ENCODE measurements at regions not wholly inside any gene's neighbourhood (a gene's known extent, or its start where the extent isn't known, plus 50 kb on each side); places are given as distances from the start of the nearest gene placed in this dataset.

DNA sequence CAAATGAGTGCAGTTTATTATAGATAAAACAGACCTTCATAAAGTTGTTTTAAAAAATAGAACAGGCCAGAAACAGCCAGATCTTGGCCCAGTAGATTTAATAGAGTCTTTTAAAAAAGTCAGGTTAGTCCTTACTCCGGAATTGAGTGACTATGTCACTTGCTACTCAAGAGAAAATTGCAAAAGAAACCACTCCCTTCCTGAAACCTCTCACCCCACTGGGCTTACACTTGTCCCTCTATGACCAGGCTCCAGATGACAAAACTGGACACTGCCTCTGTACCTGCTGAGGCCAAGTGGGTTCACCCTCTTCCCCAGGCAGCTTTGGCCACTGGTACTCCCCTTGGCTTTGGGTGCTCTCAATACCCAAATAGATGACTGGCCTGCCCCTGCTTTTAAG, 357.2 kb upstream of the TRPC7 start:
- no peak overlapping the region for H3K4me3 ChIP-seq (ENCODE audit: low read length)
- no peak for ATAC-seq
- H3K27ac ChIP-seq (ENCODE audit: low read length) = no peak overlapping the region
- no peaks in the 10 kb centered on the region for H3K9me3 ChIP-seq (ENCODE audit: control insufficient read depth, low read length)
- H3K4me1 ChIP-seq (ENCODE audit: control insufficient read depth, insufficient read depth, low read length) = no peaks in the 10 kb centered on the region
- 87% methylated on average over 1 of the region's 1 CpG for WGBS
- intact Hi-C loops (cut with DNase I) = no loop called here
- no peaks in the 10 kb centered on the region for H3K27me3 ChIP-seq (ENCODE audit: control insufficient read depth, insufficient read depth)
- no peak for DNase-seq

DNA sequence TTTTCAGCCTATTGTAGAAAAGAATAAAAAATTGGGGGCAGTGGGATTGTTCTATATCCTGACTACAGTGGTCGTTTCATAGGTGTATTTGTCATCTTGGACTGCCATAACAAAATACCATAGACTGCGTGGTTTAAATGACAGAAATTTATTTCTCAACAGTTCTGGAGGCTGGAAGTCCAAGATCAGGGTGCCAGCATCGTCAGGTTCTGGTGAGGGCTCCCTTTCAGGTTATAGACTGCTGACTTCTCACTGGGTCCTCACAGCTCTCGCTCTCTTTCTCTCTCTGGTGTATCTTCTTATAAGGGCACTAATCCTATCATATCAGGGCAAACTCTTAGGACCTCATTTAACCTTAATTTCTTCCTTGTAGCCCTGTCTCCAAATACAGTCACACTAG, 356.7 kb upstream of the TRPC7 start:
- no peak for ATAC-seq
- WGBS = 76% methylated on average over 4 of the region's 4 CpGs

DNA sequence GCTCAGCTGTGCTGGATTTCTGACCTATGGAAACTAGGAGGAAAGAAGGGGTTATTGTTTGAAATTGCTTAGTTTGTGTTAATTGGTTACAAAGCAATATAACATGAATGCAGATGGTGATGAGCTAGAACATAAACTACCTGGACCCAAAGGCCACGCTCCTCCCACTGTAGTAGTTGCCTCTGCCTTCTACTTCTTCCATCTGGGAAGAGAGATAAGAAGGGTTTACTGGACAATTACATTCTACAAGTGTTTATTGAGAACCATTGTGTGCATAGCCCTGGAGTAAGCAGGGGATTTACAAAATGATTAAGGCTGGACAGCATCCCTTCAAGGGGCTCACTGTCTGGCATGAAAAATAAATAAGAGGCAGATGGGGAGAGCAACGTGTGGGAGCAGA, 355.3 kb upstream of the TRPC7 start:
- intact Hi-C loops (cut with DNase I) = no loop called here
- whole genome bisulfite sequencing = 60% methylated on average over 2 of the region's 2 CpGs
- Histone ChIP-seq H3K4me1 (ENCODE audit: control insufficient read depth, insufficient read depth, low read length) (no peaks in the 10 kb centered on the region), H3K9me3 (ENCODE audit: control insufficient read depth, low read length) (no peaks in the 10 kb centered on the region), H3K27ac (ENCODE audit: low read length) (no peak overlapping the region), H3K4me3 (ENCODE audit: low read length) (no peak overlapping the region), H3K27me3 (ENCODE audit: control insufficient read depth, insufficient read depth) (no peaks in the 10 kb centered on the region)
- ATAC-seq (no peak), DNase-seq (no peak)

More for the DNA sequence above, 356.7 kb upstream of the TRPC7 start:
- intact Hi-C loops (cut with DNase I) = no loop called here
- Histone ChIP-seq H3K9me3 (ENCODE audit: control insufficient read depth, low read length) (no peaks in the 10 kb centered on the region), H3K27ac (ENCODE audit: low read length) (no peak overlapping the region), H3K27me3 (ENCODE audit: control insufficient read depth, insufficient read depth) (no peaks in the 10 kb centered on the region), H3K4me3 (ENCODE audit: low read length) (no peak overlapping the region), H3K4me1 (ENCODE audit: control insufficient read depth, insufficient read depth, low read length) (no peaks in the 10 kb centered on the region)
- DNase-seq = no peak

DNA sequence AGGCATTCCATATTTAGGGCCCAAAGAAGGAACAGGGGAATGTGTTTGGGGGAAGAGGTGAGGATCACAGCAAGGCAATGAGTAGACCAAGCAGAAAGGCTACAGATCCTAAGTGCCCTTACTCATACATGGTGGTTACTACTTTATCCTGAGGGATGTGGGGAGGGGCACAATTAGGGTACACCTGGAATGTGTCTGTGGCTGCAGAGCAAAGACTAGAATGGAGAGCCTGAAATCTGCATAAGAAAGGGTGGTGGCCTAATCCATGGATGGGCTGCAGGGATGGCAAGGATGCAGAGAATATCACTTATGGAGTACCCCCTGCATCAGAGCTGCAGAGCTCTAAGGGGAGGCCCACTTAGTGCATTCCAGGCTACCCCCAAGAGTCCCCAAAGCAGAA, 352.6 kb upstream of the TRPC7 start:
- H3K27me3 ChIP-seq (ENCODE audit: control insufficient read depth, insufficient read depth) = no peaks in the 10 kb centered on the region
- no peak overlapping the region for H3K4me3 ChIP-seq (ENCODE audit: low read length)
- H3K9me3 ChIP-seq (ENCODE audit: control insufficient read depth, low read length) = no peaks in the 10 kb centered on the region
- no peak overlapping the region for H3K27ac ChIP-seq (ENCODE audit: low read length)
- no peak for ATAC-seq
- DNase-seq = no peak
- intact Hi-C loops (cut with DNase I) = no loop called here
- H3K4me1 ChIP-seq (ENCODE audit: control insufficient read depth, insufficient read depth, low read length) = no peaks in the 10 kb centered on the region

DNA sequence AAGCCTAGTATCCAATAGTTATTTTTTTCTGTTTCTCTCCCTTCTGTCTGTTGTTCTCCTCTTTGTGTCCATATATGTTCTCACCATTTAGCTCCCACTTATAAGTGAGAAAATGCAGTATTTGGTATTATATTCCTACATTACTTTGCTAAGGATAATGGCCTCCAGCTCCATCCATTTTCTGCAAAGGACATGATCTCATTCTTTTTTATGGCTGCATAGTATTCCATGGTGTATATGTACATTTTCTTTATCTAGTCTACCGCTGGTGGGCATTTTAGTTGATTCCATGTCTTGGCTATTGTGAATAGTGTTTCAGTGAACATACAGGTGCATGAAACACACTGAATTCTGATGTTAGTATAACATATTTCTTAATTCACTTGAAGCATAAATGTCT, 348.9 kb upstream of the TRPC7 start:
- Histone ChIP-seq H3K9me3 (ENCODE audit: control insufficient read depth, low read length) (no peaks in the 10 kb centered on the region), H3K4me1 (ENCODE audit: control insufficient read depth, insufficient read depth, low read length) (no peaks in the 10 kb centered on the region), H3K4me3 (ENCODE audit: low read length) (no peak overlapping the region), H3K27me3 (ENCODE audit: control insufficient read depth, insufficient read depth) (no peaks in the 10 kb centered on the region), H3K27ac (ENCODE audit: low read length) (no peak overlapping the region)
- intact Hi-C loops (cut with DNase I) = no loop called here
- no peak for DNase-seq
- 91% methylated on average over 1 of the region's 1 CpG for WGBS
- ATAC-seq = no peak

DNA sequence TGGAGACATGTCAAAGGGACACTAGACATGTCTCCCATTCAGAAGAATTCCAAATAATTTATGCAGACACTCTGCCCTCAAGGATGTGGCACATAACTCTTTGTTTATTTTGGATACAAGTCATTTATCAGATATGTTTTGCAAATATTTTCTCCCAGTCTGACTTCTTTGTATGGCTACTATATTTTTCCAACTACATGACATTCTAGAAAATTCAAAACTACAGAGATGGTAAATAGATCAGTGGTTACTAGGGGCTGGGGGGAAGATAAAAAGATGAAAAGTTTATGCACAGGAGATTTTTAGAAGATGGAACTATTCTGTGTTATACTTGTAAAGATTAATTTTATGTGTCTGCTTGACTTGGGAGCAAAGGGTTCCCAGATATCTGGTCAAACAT, 347.3 kb upstream of the TRPC7 start:
- H3K9me3 ChIP-seq (ENCODE audit: control insufficient read depth, low read length) = no peaks in the 10 kb centered on the region
- H3K4me3 ChIP-seq (ENCODE audit: low read length) = no peak overlapping the region
- no peaks in the 10 kb centered on the region for H3K27me3 ChIP-seq (ENCODE audit: control insufficient read depth, insufficient read depth)
- DNase-seq (no peak), ATAC-seq (no peak)
- intact Hi-C loops (cut with DNase I) = no loop called here
- H3K27ac ChIP-seq (ENCODE audit: low read length) = no peak overlapping the region
- no peaks in the 10 kb centered on the region for H3K4me1 ChIP-seq (ENCODE audit: control insufficient read depth, insufficient read depth, low read length)

DNA sequence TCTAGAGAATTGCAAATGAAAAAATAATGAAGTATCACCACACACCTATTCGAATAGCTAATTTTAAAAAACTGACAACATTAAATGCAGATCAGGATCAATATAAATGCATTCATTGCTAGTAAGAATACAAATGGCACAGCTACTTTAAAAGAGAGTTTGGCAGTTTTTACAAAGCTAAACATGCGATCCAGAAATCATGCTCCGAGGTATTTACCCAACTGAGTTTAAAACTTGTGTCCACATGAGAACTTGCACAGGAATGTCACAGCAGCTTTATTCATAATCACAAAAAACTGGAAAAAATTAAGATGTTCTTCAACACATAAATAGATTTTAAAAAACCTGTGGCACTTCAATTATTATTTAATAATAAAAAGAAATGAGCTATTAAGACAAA, 345.5 kb upstream of the TRPC7 start:
- ATAC-seq = no peak
- 85% methylated on average over 3 of the region's 3 CpGs for WGBS
- H3K27ac ChIP-seq (ENCODE audit: low read length) = no peak overlapping the region

DNA sequence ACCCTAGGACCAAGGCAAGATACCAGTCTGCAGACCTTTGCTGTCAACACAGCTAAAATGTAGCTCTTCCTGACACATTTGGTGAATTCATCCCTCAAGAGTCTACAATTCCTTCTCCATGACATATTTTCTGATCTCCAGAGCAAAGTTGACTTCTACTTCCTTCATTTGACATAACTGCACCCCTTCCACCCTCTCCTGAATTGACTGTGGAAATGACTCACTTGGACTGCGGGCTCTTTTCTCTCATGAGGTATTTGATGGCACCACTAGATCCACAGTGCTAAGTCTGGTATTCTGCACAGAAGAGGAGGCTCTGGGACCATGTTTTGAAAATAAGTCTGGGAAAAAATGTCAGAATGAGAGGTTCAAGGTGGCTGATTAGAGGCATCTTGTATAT, 338.4 kb upstream of the TRPC7 start:
- ATAC-seq = no peak
- intact Hi-C loops (cut with DNase I) = no loop called here
- Histone ChIP-seq H3K27ac (ENCODE audit: low read length) (no peak overlapping the region), H3K4me3 (ENCODE audit: low read length) (no peak overlapping the region), H3K9me3 (ENCODE audit: control insufficient read depth, low read length) (no peaks in the 10 kb centered on the region), H3K4me1 (ENCODE audit: control insufficient read depth, insufficient read depth, low read length) (no peaks in the 10 kb centered on the region), H3K27me3 (ENCODE audit: control insufficient read depth, insufficient read depth) (no peaks in the 10 kb centered on the region)
- no peak for DNase-seq
- WGBS = 90% methylated on average over 1 of the region's 1 CpG

More for the DNA sequence above, 345.5 kb upstream of the TRPC7 start:
- Histone ChIP-seq H3K4me1 (ENCODE audit: control insufficient read depth, insufficient read depth, low read length) (no peaks in the 10 kb centered on the region), H3K4me3 (ENCODE audit: low read length) (no peak overlapping the region), H3K9me3 (ENCODE audit: control insufficient read depth, low read length) (no peaks in the 10 kb centered on the region), H3K27me3 (ENCODE audit: control insufficient read depth, insufficient read depth) (no peaks in the 10 kb centered on the region)
- intact Hi-C loops (cut with DNase I) = no loop called here
- DNase-seq = no peak

DNA sequence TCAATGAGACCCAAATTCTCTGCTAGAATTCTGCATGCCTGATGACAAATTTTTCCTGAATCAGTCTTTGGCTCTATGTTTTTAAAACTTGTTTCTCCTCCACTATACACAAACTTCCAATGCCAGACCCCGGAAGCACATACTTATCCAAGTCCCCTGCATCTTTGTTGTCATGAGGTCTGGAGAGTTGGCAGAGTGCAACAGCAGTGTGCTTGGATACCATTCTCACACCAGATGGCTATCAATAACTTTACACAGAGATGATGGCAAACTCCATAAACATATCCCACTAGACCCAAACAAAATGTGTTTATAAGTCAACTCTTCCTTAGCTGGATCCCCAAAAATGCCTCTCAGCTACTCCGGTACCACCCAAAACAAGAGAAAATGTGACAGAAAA, 337.7 kb upstream of the TRPC7 start:
- Histone ChIP-seq H3K27me3 (ENCODE audit: control insufficient read depth, insufficient read depth) (no peaks in the 10 kb centered on the region), H3K27ac (ENCODE audit: low read length) (no peak overlapping the region), H3K4me3 (ENCODE audit: low read length) (no peak overlapping the region), H3K9me3 (ENCODE audit: control insufficient read depth, low read length) (no peaks in the 10 kb centered on the region), H3K4me1 (ENCODE audit: control insufficient read depth, insufficient read depth, low read length) (no peaks in the 10 kb centered on the region)
- ATAC-seq = no peak
- 86% methylated on average over 2 of the region's 2 CpGs for WGBS
- no peak for DNase-seq
- intact Hi-C loops (cut with DNase I) = no loop called here

DNA sequence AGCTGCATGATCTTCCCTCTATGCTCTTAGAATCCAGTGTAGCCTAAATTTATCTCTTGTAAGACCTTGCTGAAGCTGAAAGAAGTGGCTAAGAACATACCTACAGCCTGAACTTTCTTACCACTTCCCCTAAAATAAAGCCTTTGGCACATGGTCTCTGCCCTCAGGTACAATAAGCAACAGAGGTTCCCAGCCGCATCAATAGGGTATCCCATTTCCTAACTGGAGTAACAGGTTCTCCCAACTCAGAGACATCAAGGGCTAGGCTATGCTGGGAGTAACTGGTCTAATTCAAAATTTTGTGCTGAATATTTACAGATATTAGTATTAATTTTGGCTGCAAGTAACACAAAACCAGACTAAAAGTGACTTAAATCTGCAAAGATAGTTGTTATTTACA, 335.8 kb upstream of the TRPC7 start:
- ATAC-seq (no peak), DNase-seq (no peak)
- Histone ChIP-seq H3K4me3 (ENCODE audit: low read length) (no peak overlapping the region), H3K4me1 (ENCODE audit: control insufficient read depth, insufficient read depth, low read length) (no peaks in the 10 kb centered on the region), H3K9me3 (ENCODE audit: control insufficient read depth, low read length) (no peaks in the 10 kb centered on the region), H3K27me3 (ENCODE audit: control insufficient read depth, insufficient read depth) (no peaks in the 10 kb centered on the region), H3K27ac (ENCODE audit: low read length) (no peak overlapping the region)
- 94% methylated on average over 1 of the region's 1 CpG for WGBS
- intact Hi-C loops (cut with DNase I) = no loop called here

DNA sequence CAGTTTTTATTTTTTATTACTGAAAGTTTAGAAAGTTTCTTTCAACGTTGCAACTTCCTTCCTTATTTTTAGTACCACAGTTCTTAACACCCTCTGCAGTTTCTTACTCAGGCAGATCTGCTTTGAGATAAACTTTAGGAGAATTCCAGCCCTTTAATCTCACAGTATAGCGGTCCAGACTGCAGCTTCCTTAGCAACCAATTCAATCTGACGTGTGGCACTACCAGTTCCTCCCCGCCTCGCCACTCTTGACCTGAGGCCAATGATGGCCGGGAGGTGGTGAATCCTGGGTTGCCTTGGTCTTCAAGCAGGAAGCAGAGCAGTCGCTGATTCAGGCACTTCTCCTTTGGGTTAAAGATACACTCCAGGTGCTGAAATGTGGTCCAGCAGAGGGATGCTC, 334.3 kb upstream of the TRPC7 start:
- H3K27ac ChIP-seq (ENCODE audit: low read length) = no peak overlapping the region
- DNase-seq (no peak), ATAC-seq (no peak)
- H3K27me3 ChIP-seq (ENCODE audit: control insufficient read depth, insufficient read depth) = no peaks in the 10 kb centered on the region
- no peaks in the 10 kb centered on the region for H3K9me3 ChIP-seq (ENCODE audit: control insufficient read depth, low read length)
- 54% methylated on average over 7 of the region's 7 CpGs for WGBS
- H3K4me3 ChIP-seq (ENCODE audit: low read length) = no peak overlapping the region
- intact Hi-C loops (cut with DNase I) = no loop called here
- no peaks in the 10 kb centered on the region for H3K4me1 ChIP-seq (ENCODE audit: control insufficient read depth, insufficient read depth, low read length)

DNA sequence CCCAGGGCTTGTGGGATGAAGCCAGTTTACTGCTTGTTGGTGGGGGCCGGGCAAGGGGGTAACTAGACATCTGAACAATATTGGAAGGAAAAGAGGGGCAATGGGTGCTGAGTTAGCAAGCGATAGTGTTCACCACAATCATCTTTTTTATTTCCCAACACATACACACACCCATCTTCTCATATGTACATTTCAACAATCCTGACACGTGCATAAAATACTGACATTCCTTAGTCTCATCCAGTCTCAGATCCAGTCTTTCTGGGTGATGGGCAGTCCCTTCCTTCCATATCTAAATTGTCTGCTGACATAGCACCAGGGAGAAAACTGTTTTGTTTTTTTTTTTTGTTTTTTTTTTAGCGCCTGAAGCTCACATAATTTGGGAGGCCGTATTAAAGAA, 333.6 kb upstream of the TRPC7 start:
- Histone ChIP-seq H3K4me1 (ENCODE audit: control insufficient read depth, insufficient read depth, low read length) (no peaks in the 10 kb centered on the region), H3K27ac (ENCODE audit: low read length) (no peak overlapping the region), H3K4me3 (ENCODE audit: low read length) (no peak overlapping the region), H3K9me3 (ENCODE audit: control insufficient read depth, low read length) (no peaks in the 10 kb centered on the region), H3K27me3 (ENCODE audit: control insufficient read depth, insufficient read depth) (no peaks in the 10 kb centered on the region)
- ATAC-seq = no peak
- DNase-seq = no peak
- WGBS = 81% methylated on average over 5 of the region's 5 CpGs
- intact Hi-C loops (cut with DNase I) = no loop called here
